GM12891 (cell line): ENCODE measurements at regions not wholly inside any gene's neighbourhood (a gene's known extent, or its start where the extent isn't known, plus 50 kb on each side); places are given as distances from the start of the nearest gene placed in this dataset.

ENCODE experiments used
- PAX5 ChIP-seq: IDR thresholded peaks from 2 replicates; pipeline ENCODE4 v1.6.1; 2011; ENCODE audit warnings: low read length, moderate library complexity, mild to moderate bottlenecking; ENCODE audit not compliant: insufficient read depth, severe bottlenecking
- POLR2A ChIP-seq: IDR thresholded peaks from 2 replicates; pipeline ENCODE4 v1.6.1; 2011; ENCODE audit warnings: low read depth, low read length, control low read depth
- POLR2AphosphoS5 ChIP-seq: IDR thresholded peaks from 2 replicates; pipeline ENCODE4 v1.6.1; 2011; ENCODE audit warnings: low read depth, low read length, control low read depth
- SPI1 ChIP-seq: IDR thresholded peaks from 2 replicates; pipeline ENCODE4 v1.6.1; 2011; ENCODE audit warnings: low read depth, low read length, control low read depth
- TAF1 ChIP-seq: IDR thresholded peaks from 2 replicates; pipeline ENCODE4 v1.6.1; 2011; ENCODE audit warnings: low read depth, low read length, control low read depth

DNA sequence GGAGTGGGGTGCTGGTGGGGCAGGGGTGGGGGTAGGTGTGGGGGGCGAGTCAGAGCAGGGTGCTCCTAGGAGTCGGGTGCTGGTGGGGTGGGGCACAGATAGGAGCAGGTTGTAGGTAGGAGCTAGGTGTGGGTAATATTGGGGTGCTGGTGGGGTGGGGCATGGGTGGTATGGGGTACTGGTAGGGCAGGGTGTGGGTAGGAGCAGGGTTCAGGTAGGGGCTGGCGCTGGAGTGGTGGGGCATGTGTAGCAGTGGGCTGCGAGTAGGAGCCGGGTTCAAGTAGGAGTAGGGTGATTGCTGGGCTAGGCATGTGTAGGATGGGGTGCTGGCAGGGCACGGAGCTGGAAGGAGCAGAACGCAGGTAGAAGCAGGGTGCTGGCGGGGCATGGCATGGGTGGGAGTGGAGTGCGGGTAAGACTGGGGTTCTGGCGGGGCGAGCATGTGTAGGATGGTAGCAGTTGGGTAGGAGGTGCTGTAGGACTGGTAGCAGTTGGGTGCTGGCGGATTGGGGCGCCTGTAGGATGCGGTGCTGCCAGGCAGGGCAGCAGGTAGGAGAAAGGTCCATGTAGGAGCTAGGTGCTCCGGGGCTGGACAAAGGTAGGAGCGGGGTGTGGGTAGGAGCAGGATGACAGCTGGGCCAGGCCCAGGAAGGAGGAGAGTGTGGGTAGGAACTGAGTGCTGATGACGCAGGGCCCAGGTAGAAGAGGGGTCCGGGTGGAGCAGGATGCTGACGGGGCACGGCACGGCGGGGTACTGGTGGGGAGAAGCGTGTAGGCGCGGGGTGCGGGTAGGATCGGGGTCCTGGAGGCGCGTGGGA lies 105.5 kb upstream of the SIMC1 start:
- TF ChIP-seq SPI1, result no peak
- TF ChIP-seq POLR2AphosphoS5, result no peak
- no peak for TF ChIP-seq POLR2A
- no peak for TF ChIP-seq TAF1
- TF ChIP-seq PAX5, result no peak
